Suprapubic skin (tissue), 4 donors: ENCODE measurements at regions not wholly inside any gene's neighbourhood (a gene's known extent, or its start where the extent isn't known, plus 50 kb on each side); places are given as distances from the start of the nearest gene placed in this dataset.

Experiments
- EP300 ChIP-seq: sonication (generic); formaldehyde crosslinking; IDR thresholded peaks from one replicate; pipeline ENCODE4 v1.6.1; 2017; ENCODE audit warnings: antibody characterized with exemption
- POLR2A ChIP-seq, 2 donors: fragments of 450-650 bp; IDR thresholded peaks; one replicate each; pipeline ENCODE4 v1.6.1; 2017; ENCODE audit warnings: antibody characterized with exemption in 2 of 2, mild to moderate bottlenecking in 2 of 2, moderate library complexity in 2 of 2
- POLR2AphosphoS5 ChIP-seq, 3 donors: sonication (generic); formaldehyde crosslinking; IDR thresholded peaks; one replicate each; pipeline ENCODE4 v1.6.1; 2017; ENCODE audit warnings: antibody characterized with exemption in 3 of 3
- TF ChIP-seq, protein P1 (sequence below), 2 donors: fragments of 200-600 bp in 1 of 2; fragments of 450-650 bp in 1 of 2; sonication (generic) in 1 of 2; IDR thresholded peaks; one replicate each; pipeline ENCODE4 v1.5.1; 2016 to 2019; ENCODE audit warnings: antibody characterized with exemption in 2 of 2, mild to moderate bottlenecking in 1 of 2, moderate library complexity in 1 of 2

DNA sequence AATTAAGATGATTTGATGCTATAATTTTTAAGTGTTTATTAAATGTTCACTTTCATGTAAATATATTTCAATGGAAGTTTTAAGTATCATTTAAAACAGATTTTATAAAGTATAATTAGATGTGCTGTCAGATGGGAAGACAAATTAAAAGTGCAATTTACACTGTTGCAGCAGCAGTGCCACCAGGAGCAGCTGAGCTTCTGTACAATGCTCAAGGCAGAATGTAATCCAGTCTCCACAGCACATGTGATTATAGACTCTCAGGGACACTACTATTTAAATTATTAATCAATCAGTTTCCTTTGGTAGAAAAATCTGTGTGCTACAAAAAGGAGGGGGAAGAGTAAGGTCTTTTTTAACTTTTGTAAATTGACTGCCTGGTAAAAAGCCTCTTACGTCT is 285.7 kb upstream of the USP15 start:
- TF ChIP-seq, protein P1, sequence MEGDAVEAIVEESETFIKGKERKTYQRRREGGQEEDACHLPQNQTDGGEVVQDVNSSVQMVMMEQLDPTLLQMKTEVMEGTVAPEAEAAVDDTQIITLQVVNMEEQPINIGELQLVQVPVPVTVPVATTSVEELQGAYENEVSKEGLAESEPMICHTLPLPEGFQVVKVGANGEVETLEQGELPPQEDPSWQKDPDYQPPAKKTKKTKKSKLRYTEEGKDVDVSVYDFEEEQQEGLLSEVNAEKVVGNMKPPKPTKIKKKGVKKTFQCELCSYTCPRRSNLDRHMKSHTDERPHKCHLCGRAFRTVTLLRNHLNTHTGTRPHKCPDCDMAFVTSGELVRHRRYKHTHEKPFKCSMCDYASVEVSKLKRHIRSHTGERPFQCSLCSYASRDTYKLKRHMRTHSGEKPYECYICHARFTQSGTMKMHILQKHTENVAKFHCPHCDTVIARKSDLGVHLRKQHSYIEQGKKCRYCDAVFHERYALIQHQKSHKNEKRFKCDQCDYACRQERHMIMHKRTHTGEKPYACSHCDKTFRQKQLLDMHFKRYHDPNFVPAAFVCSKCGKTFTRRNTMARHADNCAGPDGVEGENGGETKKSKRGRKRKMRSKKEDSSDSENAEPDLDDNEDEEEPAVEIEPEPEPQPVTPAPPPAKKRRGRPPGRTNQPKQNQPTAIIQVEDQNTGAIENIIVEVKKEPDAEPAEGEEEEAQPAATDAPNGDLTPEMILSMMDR (IDR thresholded peaks at IDR 0.05) = no peak
- TF ChIP-seq POLR2AphosphoS5 (IDR thresholded peaks at IDR 0.05) = no peak
- TF ChIP-seq POLR2A (IDR thresholded peaks at IDR 0.05) = no peak
- no peak for TF ChIP-seq EP300
